ENCODE measurements at regions not wholly inside any gene's neighbourhood (a gene's known extent, or its start where the extent isn't known, plus 50 kb on each side); places are given as distances from the start of the nearest gene placed in this dataset.
"Not testable (repeated sequence)": the region's sequence is repeated elsewhere in the genome, so short reads cannot be mapped to it uniquely, and the experiment has no call there.

DNA sequence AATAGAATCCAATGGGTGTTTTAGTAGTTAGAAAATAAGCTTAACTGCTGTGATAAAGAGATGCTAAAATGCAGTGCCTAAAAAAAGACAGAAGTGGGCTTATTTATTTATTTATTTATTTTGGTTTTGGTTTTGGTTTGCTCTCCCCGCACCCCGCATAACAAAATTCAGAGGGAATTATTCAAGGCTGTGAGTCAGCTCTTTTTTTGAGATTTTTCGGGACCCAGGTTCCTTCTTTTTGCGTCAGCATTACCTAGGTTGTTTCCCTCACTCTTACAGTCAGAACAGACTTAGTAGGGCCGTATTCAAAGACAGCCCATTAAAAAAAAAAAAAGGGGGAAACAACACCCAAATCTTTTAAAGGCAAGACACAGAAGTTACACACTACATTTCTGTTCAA, 1495.5 kb upstream of the ADGRL3 start:
- intact Hi-C loops (cut with micrococcal nuclease) = no loop called here
- Histone ChIP-seq H3K27me3 (ENCODE audit: low read length) (no peaks in the 10 kb centered on the region), H3K36me3 (ENCODE audit: low read depth, low read length) (no peaks in the 10 kb centered on the region), H3K9me3 (ENCODE audit: low read length) (no peaks in the 10 kb centered on the region), H3K4me3 (ENCODE audit: low read length) (no peak overlapping the region), H3K4me1 (ENCODE audit: insufficient read depth, low read length) (no peaks in the 10 kb centered on the region), H2AFZ (ENCODE audit: low read length) (peak overlapping the region; percentile 0; the same call in 1 of the 2 replicates), H3K79me2 (ENCODE audit: low read length) (no peaks in the 10 kb centered on the region), H3K9me2 (replicated peaks; ENCODE audit: low read length) (no peaks in the 10 kb centered on the region), H3F3A (ENCODE audit: low read length, unreplicated experiment) (no peaks in the 10 kb centered on the region), H3K27ac (ENCODE audit: low read length) (no peak overlapping the region), H3K9ac (ENCODE audit: low read length) (no peak overlapping the region), H4K20me1 (ENCODE audit: low read length) (no peaks in the 10 kb centered on the region), H3K4me2 (ENCODE audit: low read length) (no peak overlapping the region)
- BruUV-seq (replicated peaks) = no TSS peak
- ATAC-seq (no peak), DNase-seq (no peak)
- ChIA-PET CTCF (no interaction called here), POLR2A (ENCODE audit: unreplicated experiment) (interaction anchor here (0.6 kb wide), 1 partner anchor 541 kb away, joined by 7 read pairs; no protein-coding TSS in a partner anchor)
- no peak for TF ChIP-seq EZH2 (IDR thresholded peaks at IDR 0.05; ENCODE audit: low read length, unreplicated experiment)
- TF ChIP-seq EZH2phosphoT487 (IDR thresholded peaks at IDR 0.05; ENCODE audit: borderline replicate concordance, low read length) = no peak
- TF ChIP-seq, protein P1, sequence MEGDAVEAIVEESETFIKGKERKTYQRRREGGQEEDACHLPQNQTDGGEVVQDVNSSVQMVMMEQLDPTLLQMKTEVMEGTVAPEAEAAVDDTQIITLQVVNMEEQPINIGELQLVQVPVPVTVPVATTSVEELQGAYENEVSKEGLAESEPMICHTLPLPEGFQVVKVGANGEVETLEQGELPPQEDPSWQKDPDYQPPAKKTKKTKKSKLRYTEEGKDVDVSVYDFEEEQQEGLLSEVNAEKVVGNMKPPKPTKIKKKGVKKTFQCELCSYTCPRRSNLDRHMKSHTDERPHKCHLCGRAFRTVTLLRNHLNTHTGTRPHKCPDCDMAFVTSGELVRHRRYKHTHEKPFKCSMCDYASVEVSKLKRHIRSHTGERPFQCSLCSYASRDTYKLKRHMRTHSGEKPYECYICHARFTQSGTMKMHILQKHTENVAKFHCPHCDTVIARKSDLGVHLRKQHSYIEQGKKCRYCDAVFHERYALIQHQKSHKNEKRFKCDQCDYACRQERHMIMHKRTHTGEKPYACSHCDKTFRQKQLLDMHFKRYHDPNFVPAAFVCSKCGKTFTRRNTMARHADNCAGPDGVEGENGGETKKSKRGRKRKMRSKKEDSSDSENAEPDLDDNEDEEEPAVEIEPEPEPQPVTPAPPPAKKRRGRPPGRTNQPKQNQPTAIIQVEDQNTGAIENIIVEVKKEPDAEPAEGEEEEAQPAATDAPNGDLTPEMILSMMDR (conservative IDR thresholded peaks at IDR 0.05; ENCODE audit: low read depth, low read length) = no peak

- Histone ChIP-seq H4K20me1 (ENCODE audit: low read length) (no peaks in the 10 kb centered on the region), H3K4me1 (ENCODE audit: insufficient read depth, low read length) (no peaks in the 10 kb centered on the region), H3K27ac (ENCODE audit: low read length) (no peak overlapping the region), H3K79me2 (ENCODE audit: low read length) (no peaks in the 10 kb centered on the region), H3K27me3 (ENCODE audit: low read length) (no peaks in the 10 kb centered on the region), H3K9ac (ENCODE audit: low read length) (no peak overlapping the region), H3F3A (ENCODE audit: low read length, unreplicated experiment) (no peaks in the 10 kb centered on the region), H3K4me2 (ENCODE audit: low read length) (no peak overlapping the region), H3K4me3 (ENCODE audit: low read length) (no peak overlapping the region), H3K36me3 (ENCODE audit: low read depth, low read length) (no peaks in the 10 kb centered on the region), H3K9me2 (replicated peaks; ENCODE audit: low read length) (no peaks in the 10 kb centered on the region), H2AFZ (ENCODE audit: low read length) (no peak overlapping the region), H3K9me3 (ENCODE audit: low read length) (no peaks in the 10 kb centered on the region)
- TF ChIP-seq, protein P1 (conservative IDR thresholded peaks at IDR 0.05; ENCODE audit: low read depth, low read length) = no peak
- TF ChIP-seq EZH2phosphoT487 (IDR thresholded peaks at IDR 0.05; ENCODE audit: borderline replicate concordance, low read length) = no peak
- no peak for TF ChIP-seq EZH2 (IDR thresholded peaks at IDR 0.05; ENCODE audit: low read length, unreplicated experiment)
- DNase-seq = peak; percentile 18
- POLR2A ChIA-PET (ENCODE audit: unreplicated experiment) = no interaction called here
- intact Hi-C loops (cut with micrococcal nuclease) = no loop called here
- CTCF ChIA-PET = no interaction called here
- peak; percentile 35; the same call in 1 of the 2 replicates for ATAC-seq
- no TSS peak for BruUV-seq (replicated peaks)
Measured at GRCh38 chr4:59712470-59712869, 1487.7 kb upstream of the ADGRL3 start.

GRCh38 chr4:59724286-59724685, 1475.8 kb upstream of the ADGRL3 start:
- H3K9me3 ChIP-seq (ENCODE audit: low read length); ATAC-seq; DNase-seq; H3K9ac ChIP-seq (ENCODE audit: low read length); H3K4me2 ChIP-seq (ENCODE audit: low read length); H3K27ac ChIP-seq (ENCODE audit: low read length); CTCF ChIA-PET; H2AFZ ChIP-seq (ENCODE audit: low read length); H3K4me3 ChIP-seq (ENCODE audit: low read length); POLR2A ChIA-PET (ENCODE audit: unreplicated experiment); H3K9me2 ChIP-seq (replicated peaks; ENCODE audit: low read length); H3K27me3 ChIP-seq (ENCODE audit: low read length); H3K79me2 ChIP-seq (ENCODE audit: low read length); BruUV-seq (replicated peaks); H3K4me1 ChIP-seq (ENCODE audit: insufficient read depth, low read length); H3K36me3 ChIP-seq (ENCODE audit: low read depth, low read length); intact Hi-C loops (cut with micrococcal nuclease); H4K20me1 ChIP-seq (ENCODE audit: low read length); H3F3A ChIP-seq (ENCODE audit: low read length, unreplicated experiment): not testable (repeated sequence)

Measured in PC-3 (cell line).